H9 (cell line): ENCODE measurements at regions not wholly inside any gene's neighbourhood (a gene's known extent, or its start where the extent isn't known, plus 50 kb on each side); places are given as distances from the start of the nearest gene placed in this dataset.

Experiments used
- DNase-seq: peaks from one replicate; pipeline ENCODE4 v3.0.0-alpha.2; 2017
- H2AFZ ChIP-seq: one replicate; pipeline ENCODE4 v1.6.1; 2013; ENCODE audit warnings: mild to moderate bottlenecking, low read length, control low read depth, moderate library complexity
- H2AK5ac ChIP-seq: 2 replicates; pipeline ENCODE4 v1.6.1; 2013; ENCODE audit warnings: low read length, control low read depth, mixed read lengths; ENCODE audit not compliant: insufficient read length
- H2BK120ac ChIP-seq: one replicate; pipeline ENCODE4 v1.6.1; 2013; ENCODE audit warnings: low read depth, mild to moderate bottlenecking, low read length, control low read depth, inconsistent platforms; ENCODE audit not compliant: poor library complexity, severe bottlenecking
- H2BK12ac ChIP-seq: 2 replicates; pipeline ENCODE4 v1.6.1; 2013; ENCODE audit warnings: low read length, control low read depth, mixed read lengths, low read depth; ENCODE audit not compliant: insufficient read length
- H2BK15ac ChIP-seq: 2 replicates; pipeline ENCODE4 v1.6.1; 2013; ENCODE audit warnings: low read depth, low read length, control low read depth
- H2BK20ac ChIP-seq: one replicate; pipeline ENCODE4 v1.6.1; 2013; ENCODE audit warnings: low read depth, mild to moderate bottlenecking, low read length, control low read depth, inconsistent platforms; ENCODE audit not compliant: poor library complexity, severe bottlenecking
- H2BK5ac ChIP-seq: 2 replicates; pipeline ENCODE4 v1.6.1; 2013; ENCODE audit warnings: low read length, control low read depth, mixed read lengths; ENCODE audit not compliant: insufficient read length
- H3K14ac ChIP-seq: 2 replicates; pipeline ENCODE4 v1.6.1; 2013; ENCODE audit warnings: low read length, control low read depth; ENCODE audit not compliant: insufficient read depth
- H3K18ac ChIP-seq: 2 replicates; pipeline ENCODE4 v1.6.1; 2013; ENCODE audit warnings: low read depth, mild to moderate bottlenecking, mixed read lengths, low read length, control low read depth; ENCODE audit not compliant: insufficient read length
- H3K23ac ChIP-seq: 2 replicates; pipeline ENCODE4 v1.6.1; 2013; ENCODE audit warnings: low read length, control low read depth, mixed read lengths, low read depth; ENCODE audit not compliant: insufficient read length
- H3K23me2 ChIP-seq: 2 replicates; pipeline ENCODE4 v1.6.1; 2013; ENCODE audit warnings: low read depth, mild to moderate bottlenecking, mixed read lengths, low read length, control low read depth; ENCODE audit not compliant: insufficient read length, poor library complexity, severe bottlenecking
- H3K27ac ChIP-seq: 2 replicates; pipeline ENCODE4 v1.5.1; 2013; ENCODE audit warnings: low read length, control low read depth, mixed read lengths, low read depth; ENCODE audit not compliant: insufficient read length
- H3K27me3 ChIP-seq: 2 replicates; pipeline ENCODE4 v1.6.1; 2013; ENCODE audit warnings: low read length, control low read depth, inconsistent platforms; ENCODE audit not compliant: insufficient read depth
- H3K4ac ChIP-seq: 2 replicates; pipeline ENCODE4 v1.6.1; 2013; ENCODE audit warnings: low read depth, mild to moderate bottlenecking, control low read depth, inconsistent platforms, low read length, moderate library complexity
- H3K4me1 ChIP-seq: 2 replicates; pipeline ENCODE4 v1.6.1; 2013; ENCODE audit warnings: low read length, control low read depth, inconsistent platforms; ENCODE audit not compliant: insufficient read depth
- H3K4me2 ChIP-seq: 2 replicates; pipeline ENCODE4 v1.6.1; 2013; ENCODE audit warnings: low read length, control low read depth, mixed read lengths; ENCODE audit not compliant: insufficient read length, insufficient read depth
- H3K56ac ChIP-seq: 2 replicates; pipeline ENCODE4 v1.6.1; 2013; ENCODE audit warnings: low read depth, mild to moderate bottlenecking, mixed read lengths, low read length, control low read depth; ENCODE audit not compliant: insufficient read length
- H3K79me1 ChIP-seq: 2 replicates; pipeline ENCODE4 v1.6.1; 2013; ENCODE audit warnings: low read depth, mild to moderate bottlenecking, moderate library complexity, low read length, control low read depth, inconsistent platforms; ENCODE audit not compliant: insufficient read depth, poor library complexity, severe bottlenecking
- H3K79me2 ChIP-seq: 2 replicates; pipeline ENCODE4 v1.6.1; 2013; ENCODE audit warnings: low read length, control low read depth, inconsistent platforms; ENCODE audit not compliant: insufficient read depth
- H3K9ac ChIP-seq: 2 replicates; pipeline ENCODE4 v1.6.1; 2013; ENCODE audit warnings: low read length, control low read depth, mixed read lengths; ENCODE audit not compliant: insufficient read length; ENCODE audit errors: extremely low read depth
- H3K9me3 ChIP-seq: one replicate; pipeline ENCODE4 v1.6.1; 2013; ENCODE audit warnings: low read depth, low read length, inconsistent platforms; ENCODE audit not compliant: control insufficient read depth
- H3T11ph ChIP-seq: one replicate; pipeline ENCODE4 v1.6.1; 2013; ENCODE audit warnings: mild to moderate bottlenecking, low read length, control low read depth, inconsistent platforms
- H4K20me1 ChIP-seq: one replicate; pipeline ENCODE4 v1.6.1; 2013; ENCODE audit not compliant: control insufficient read depth, insufficient read length, insufficient read depth
- H4K5ac ChIP-seq: 2 replicates; pipeline ENCODE4 v1.6.1; 2013; ENCODE audit warnings: low read depth, mild to moderate bottlenecking, mixed read lengths, low read length, control low read depth; ENCODE audit not compliant: insufficient read length
- H4K8ac ChIP-seq: replicated peaks from 2 replicates; pipeline ENCODE4 v1.6.1; 2013; ENCODE audit warnings: low read length, control low read depth, mixed read lengths, low read depth; ENCODE audit not compliant: insufficient read length
- H4K91ac ChIP-seq: 2 replicates; pipeline ENCODE4 v1.6.1; 2013; ENCODE audit warnings: low read depth, mild to moderate bottlenecking, moderate library complexity, mixed read lengths, low read length, control low read depth; ENCODE audit not compliant: insufficient read length
- H3K27ac Mint-ChIP-seq, 3 experiments: 2 replicates in 2 of 3; 3 replicates in 1 of 3; pipeline ENCODE4 v1.8.0; 2020 to 2021; ENCODE audit warnings: mixed read lengths in 3 of 3, mild to moderate bottlenecking in 1 of 3, moderate library complexity in 1 of 3
- H3K27me3 Mint-ChIP-seq: 2 replicates; pipeline ENCODE4 v1.8.0; 2021; ENCODE audit warnings: low read depth, mild to moderate bottlenecking, moderate library complexity, mixed read lengths
- H3K36me3 Mint-ChIP-seq, 3 experiments: 2 replicates in 2 of 3; 3 replicates in 1 of 3; pipeline ENCODE4 v1.8.0; 2020 to 2021; ENCODE audit warnings: low read depth in 3 of 3, mixed read lengths in 3 of 3; ENCODE audit not compliant: insufficient read depth in 1 of 3
- H3K4me1 Mint-ChIP-seq, 2 experiments: 2 replicates each; pipeline ENCODE4 v1.8.0; 2020; ENCODE audit warnings: mixed read lengths in 2 of 2
- H3K4me3 Mint-ChIP-seq, 2 experiments: 2 replicates in 1 of 2; 3 replicates in 1 of 2; pipeline ENCODE4 v1.8.0; 2020 to 2021; ENCODE audit warnings: mild to moderate bottlenecking in 2 of 2, mixed read lengths in 2 of 2, moderate library complexity in 1 of 2
- H3K9me3 Mint-ChIP-seq, 2 experiments: 2 replicates in 1 of 2; 3 replicates in 1 of 2; pipeline ENCODE4 v1.8.0; 2020; ENCODE audit warnings: mild to moderate bottlenecking in 2 of 2, mixed read lengths in 2 of 2, moderate library complexity in 1 of 2
- CTCF ChIP-seq: fragments of 200-600 bp; sonication (generic); conservative IDR thresholded peaks from 3 replicates; pipeline ENCODE4 v1.8.0; 2021; ENCODE audit warnings: antibody characterized with exemption, mild to moderate bottlenecking

- Histone ChIP-seq H3K56ac (no peak overlapping the region), H3K79me1 (no peaks in the 10 kb centered on the region), H3K4me1 (no peaks in the 10 kb centered on the region), H2AK5ac (no peak overlapping the region), H3K27me3 (no peaks in the 10 kb centered on the region), H4K20me1 (no peaks in the 10 kb centered on the region), H2BK20ac (no peak overlapping the region), H2BK120ac (no peak overlapping the region), H3K23ac (no peak overlapping the region), H3K79me2 (no peaks in the 10 kb centered on the region), H3K23me2 (no peaks in the 10 kb centered on the region), H4K91ac (no peak overlapping the region), H2AFZ (no peak overlapping the region), H3T11ph (no peak overlapping the region), H2BK15ac (no peak overlapping the region), H2BK12ac (no peak overlapping the region), H3K27ac (no peak overlapping the region), H3K4ac (no peak overlapping the region), H3K9ac (no peak overlapping the region), H3K18ac (no peak overlapping the region), H3K14ac (no peak overlapping the region), H2BK5ac (no peak overlapping the region), H4K5ac (no peak overlapping the region), H3K9me3 (no peaks in the 10 kb centered on the region), H3K4me2 (no peak overlapping the region), H4K8ac (no peak overlapping the region)
- Mint-ChIP-seq H3K4me1 (no peaks in the 10 kb centered on the region), H3K4me3 (no peak overlapping the region), H3K9me3 (no peaks in the 10 kb centered on the region), H3K36me3 (no peaks in the 10 kb centered on the region), H3K27ac (no peak overlapping the region), H3K27me3 (peaks cover 17% of the 10 kb centered on the region)
- no peak for DNase-seq
- TF ChIP-seq CTCF = no peak
Measured at GRCh38 chr1:217097819-217098218, 374.6 kb upstream of the ESRRG start.
